NCI-H1694 (cell line): ENCODE measurements at regions not wholly inside any gene's neighbourhood (a gene's known extent, or its start where the extent isn't known, plus 50 kb on each side); places are given as distances from the start of the nearest gene placed in this dataset.

Source experiments
- DNase-seq: peaks from one replicate; lab custom pipeline; 2025; lab: John Stamatoyannopoulos, UW

- no peak for DNase-seq
Measured at GRCh38 chr12:93299262-93299846, 78.4 kb upstream of the NUDT4 start.

GRCh38 chr12:93300611-93301021, 77.1 kb upstream of the NUDT4 start:
- DNase-seq: no peak

GRCh38 chr12:93302331-93303229, 75.1 kb upstream of the NUDT4 start:
- no peak for DNase-seq

- no peak for DNase-seq
Measured at GRCh38 chr12:93306636-93307035, 71.1 kb upstream of the NUDT4 start.

DNA sequence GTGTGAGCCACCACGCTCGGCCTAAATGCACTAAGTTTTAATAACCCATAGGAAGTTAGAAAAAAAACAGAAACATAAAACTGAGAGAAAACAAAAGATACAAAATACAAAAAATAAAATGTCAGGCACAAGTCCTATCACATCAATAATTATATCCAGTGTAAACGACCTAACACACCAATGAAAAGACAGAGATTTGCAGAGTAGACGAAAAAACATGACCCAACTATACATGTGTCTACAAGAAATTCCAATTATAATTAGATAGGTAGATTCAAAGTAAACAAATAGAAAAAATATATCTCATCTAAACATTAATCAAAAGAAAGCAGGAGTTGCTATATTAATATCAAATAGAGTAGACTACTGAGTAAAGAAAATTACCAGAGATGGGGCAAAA, 69.4 kb upstream of the NUDT4 start:
- DNase-seq: no peak

DNA sequence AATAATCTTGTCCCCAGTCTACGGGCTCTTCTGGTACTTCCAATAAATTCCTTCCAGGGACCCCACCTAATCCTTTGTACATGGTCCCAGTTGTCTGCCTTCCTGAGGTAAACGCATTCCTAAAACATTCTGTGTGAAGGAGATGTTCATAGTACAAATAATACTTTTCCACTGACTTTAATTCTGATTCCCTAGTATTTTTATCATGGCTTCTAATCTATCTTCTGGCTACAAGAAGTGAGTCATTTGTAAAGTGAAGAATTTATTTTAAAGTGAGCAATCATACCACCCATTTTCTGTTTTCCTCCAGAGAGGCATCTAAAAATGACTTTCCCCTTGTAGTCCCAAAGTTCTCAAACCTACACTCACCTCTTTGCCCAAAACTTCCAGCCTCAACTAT, 65.9 kb upstream of the NUDT4 start:
- no peak for DNase-seq

- DNase-seq: no peak
Measured at GRCh38 chr12:93314177-93314497, 63.6 kb upstream of the NUDT4 start.

GRCh38 chr12:93315385-93315906, 62.3 kb upstream of the NUDT4 start:
- DNase-seq: no peak

DNA sequence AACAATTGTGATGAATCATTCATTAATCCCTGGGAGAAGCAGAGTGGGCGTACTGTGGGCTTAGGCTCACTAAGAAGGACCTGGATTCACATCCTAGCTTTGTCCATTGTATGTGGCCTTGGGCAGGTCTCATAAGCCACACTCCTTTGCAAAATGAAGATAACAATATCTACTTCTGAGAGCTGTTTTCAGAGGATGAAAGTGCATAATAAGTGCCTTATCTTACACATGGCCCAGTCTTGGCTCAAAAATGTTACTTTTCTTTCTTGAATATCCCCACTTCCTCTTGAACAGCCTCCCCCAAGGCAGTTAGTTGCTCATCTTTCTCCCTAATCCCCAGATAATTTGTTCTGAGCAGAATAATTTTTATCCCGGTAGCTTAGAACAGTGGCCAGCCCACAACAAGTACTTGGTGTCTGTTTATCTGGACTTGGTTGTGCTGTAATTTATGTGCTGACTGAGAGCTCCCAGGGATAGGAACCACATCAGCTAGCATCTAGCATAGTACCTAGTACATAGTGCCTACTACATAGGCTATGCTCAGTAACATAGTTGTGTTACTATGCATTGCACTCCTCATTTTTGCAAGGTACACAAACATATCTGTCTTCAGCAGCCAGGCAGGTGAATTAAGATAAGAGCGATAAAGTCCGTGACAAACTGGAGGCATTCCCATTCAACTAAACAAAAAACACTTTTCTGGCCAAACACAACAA, 61.7 kb upstream of the NUDT4 start:
- no peak for DNase-seq

GRCh38 chr12:93316623-93316971, 61.1 kb upstream of the NUDT4 start:
- DNase-seq: no peak

DNA sequence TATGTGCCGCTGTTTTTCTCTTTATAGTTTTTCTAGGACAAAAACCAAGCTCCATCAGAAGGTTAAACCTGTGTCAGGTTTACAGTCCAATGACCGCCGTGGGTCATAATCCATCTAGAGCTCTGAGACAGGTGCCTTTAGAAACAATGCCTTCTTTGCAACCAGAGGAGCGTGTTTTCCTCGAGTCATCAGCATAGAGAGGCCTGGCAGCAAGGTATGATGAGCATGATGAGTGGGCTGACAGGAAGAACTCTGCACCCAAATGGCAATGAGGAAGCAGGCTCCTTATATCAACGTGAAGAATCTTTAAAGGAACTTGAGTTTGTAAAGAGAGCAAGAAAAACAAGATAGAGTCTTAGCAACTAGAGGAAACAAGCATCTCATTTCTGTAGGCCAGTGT, 60.5 kb upstream of the NUDT4 start:
- DNase-seq: no peak

- no peak for DNase-seq
Measured at GRCh38 chr12:93318720-93319522, 58.8 kb upstream of the NUDT4 start.

DNA sequence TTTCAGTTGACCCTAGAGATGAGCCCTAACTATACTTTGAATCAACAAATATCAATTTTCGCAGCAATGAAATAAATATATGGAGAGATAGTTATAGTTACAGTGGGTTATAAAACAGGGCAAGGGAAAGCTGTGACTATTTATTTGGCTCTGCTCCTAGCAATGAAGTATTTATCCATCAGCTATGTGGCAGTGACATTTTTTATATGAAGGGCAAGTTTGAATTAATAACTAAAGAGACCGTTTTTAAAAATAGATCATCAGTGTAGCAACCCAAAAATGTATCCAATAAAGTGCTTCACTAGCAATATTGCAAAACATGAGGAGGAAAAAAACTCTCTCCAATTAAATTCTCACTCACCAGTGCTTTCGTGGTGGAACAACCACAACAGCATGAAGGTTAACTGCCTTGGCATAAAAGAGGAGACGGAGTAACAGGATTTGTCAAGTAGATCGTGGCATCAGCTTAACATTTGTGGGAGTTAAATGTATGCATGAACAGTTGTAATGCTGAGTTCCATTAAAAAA, 58.1 kb upstream of the NUDT4 start:
- no peak for DNase-seq

GRCh38 chr12:93322784-93323183, 54.9 kb upstream of the NUDT4 start:
- DNase-seq: no peak

GRCh38 chr12:93323625-93324329, 53.9 kb upstream of the NUDT4 start:
- no peak for DNase-seq

GRCh38 chr12:93325855-93326254, 51.9 kb upstream of the NUDT4 start:
- no peak for DNase-seq
